ENCODE measurements at regions not wholly inside any gene's neighbourhood (a gene's known extent, or its start where the extent isn't known, plus 50 kb on each side); places are given as distances from the start of the nearest gene placed in this dataset.

DNA sequence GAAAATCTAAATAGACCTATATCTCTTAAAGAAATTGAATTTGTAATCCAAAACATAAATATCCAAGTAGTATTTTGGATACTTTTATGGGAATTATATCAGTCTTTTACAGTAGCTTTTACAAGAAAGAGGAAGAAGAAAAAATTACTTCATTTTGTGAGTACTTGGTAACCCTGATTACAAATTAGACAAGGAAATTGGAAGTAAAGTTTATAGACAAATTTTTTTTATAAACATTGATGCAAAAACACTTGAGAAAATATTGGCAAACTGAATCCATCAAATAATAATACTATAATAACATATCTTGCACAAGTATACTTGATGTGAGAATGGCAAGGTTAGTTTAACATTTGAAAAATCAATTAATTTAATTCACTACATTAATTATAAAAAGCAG is 954.1 kb upstream of the MIR17HG start (continued):
- TF ChIP-seq YY1 (IDR thresholded peaks at IDR 0.05; ENCODE audit: extremely low read depth, insufficient replicate concordance, low read depth, low read length): no peak
- TF ChIP-seq EZH2 (IDR thresholded peaks at IDR 0.05): no peak
- TF ChIP-seq, protein P1, sequence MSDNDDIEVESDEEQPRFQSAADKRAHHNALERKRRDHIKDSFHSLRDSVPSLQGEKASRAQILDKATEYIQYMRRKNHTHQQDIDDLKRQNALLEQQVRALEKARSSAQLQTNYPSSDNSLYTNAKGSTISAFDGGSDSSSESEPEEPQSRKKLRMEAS (IDR thresholded peaks at IDR 0.05): no peak

DNA sequence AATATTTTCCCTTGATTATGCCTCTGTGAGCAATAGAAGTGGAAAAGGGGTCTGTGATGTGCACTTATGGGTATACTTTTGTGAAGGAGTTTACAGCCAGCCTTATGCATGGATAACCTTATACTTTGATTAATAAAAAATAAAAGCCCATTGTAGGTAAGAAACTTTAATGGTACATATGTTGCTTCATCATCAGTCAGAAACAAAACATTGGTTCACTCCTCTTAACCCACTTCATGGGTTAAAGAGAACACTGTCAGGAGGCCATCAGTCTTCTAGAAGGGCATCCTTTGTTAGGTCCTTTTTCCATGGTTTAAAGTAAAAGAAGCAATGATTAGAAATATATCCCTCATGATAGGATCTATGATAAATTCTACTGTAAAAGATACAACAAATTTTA is 952.1 kb upstream of the MIR17HG start:
- no peak for DNase-seq (ENCODE audit: low read depth, low spot score)
- no peak for TF ChIP-seq TCF7L2 (IDR thresholded peaks at IDR 0.05; ENCODE audit: borderline replicate concordance, extremely low read depth, insufficient read depth, insufficient read length)
- no peak for TF ChIP-seq FOSL1 (IDR thresholded peaks at IDR 0.05; ENCODE audit: low read depth)
- TF ChIP-seq SP1 (IDR thresholded peaks at IDR 0.05; ENCODE audit: low read depth): no peak
- Histone ChIP-seq H2AFZ (ENCODE audit: low read depth, low read length, poor library complexity, severe bottlenecking) (no peak overlapping the region), H3K4me1 (ENCODE audit: control insufficient read depth in 1 of 2, insufficient read depth in 2 of 2, low read length in 2 of 2) (no peaks in the 10 kb centered on the region), H3K9me3 (ENCODE audit: control insufficient read depth in 1 of 2, insufficient read depth in 1 of 2, low read depth in 1 of 2, low read length in 2 of 2) (no peaks in the 10 kb centered on the region), H4K20me1 (ENCODE audit: insufficient read depth) (no peaks in the 10 kb centered on the region; the same call in 1 of the 2 replicates), H3K9me2 (ENCODE audit: insufficient read depth) (no peaks in the 10 kb centered on the region), H3K4me2 (ENCODE audit: low read length) (no peak overlapping the region), H3K79me2 (ENCODE audit: insufficient read depth, low read length) (no peaks in the 10 kb centered on the region), H3K36me3 (ENCODE audit: control insufficient read depth in 1 of 2, insufficient read depth in 2 of 2, low read length in 2 of 2) (no peaks in the 10 kb centered on the region), H3K27ac (ENCODE audit: low read depth, low read length) (no peak overlapping the region), H3K9ac (ENCODE audit: low read length) (no peak overlapping the region), H3K4me3 (replicated peaks in 1 of 2; ENCODE audit: low read depth in 1 of 2, low read length in 2 of 2) (no peak overlapping the region), H3K27me3 (ENCODE audit: insufficient read depth, low read length) (no peaks in the 10 kb centered on the region)
- ATAC-seq: no peak
- ChIA-PET POLR2A (no interaction called here), CTCF (no interaction called here), RAD21 (ENCODE audit: low non-redundant PET in 1 of 2, low total read pairs in 2 of 2, uncharacterized antibody in 2 of 2, unreplicated experiment in 2 of 2) (no interaction called here)
- BruUV-seq (replicated peaks): no TSS peak
- intact Hi-C loops (cut with micrococcal nuclease): no loop called here

DNA sequence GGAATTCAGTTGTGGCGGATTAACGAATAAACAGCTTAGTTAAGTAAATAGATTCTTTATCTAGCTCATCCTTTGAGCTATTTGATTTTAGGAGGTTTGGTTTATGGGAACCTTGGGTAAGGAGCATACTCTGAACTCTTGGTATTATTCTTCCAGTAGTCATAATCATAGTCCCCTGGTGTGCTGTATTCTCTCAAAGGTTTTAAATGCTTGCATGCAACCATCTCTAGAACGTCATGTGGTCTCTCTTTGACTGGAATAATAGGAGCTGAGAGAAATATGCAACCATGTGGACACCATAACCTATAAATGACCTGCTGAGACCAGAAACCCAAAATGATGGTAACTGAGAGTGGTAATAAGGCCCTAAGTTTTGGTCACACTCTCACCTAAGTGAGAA is 951.6 kb upstream of the MIR17HG start:
- Histone ChIP-seq H3K4me1 (ENCODE audit: control insufficient read depth in 1 of 2, insufficient read depth in 2 of 2, low read length in 2 of 2) (no peaks in the 10 kb centered on the region), H3K36me3 (ENCODE audit: control insufficient read depth in 1 of 2, insufficient read depth in 2 of 2, low read length in 2 of 2) (no peaks in the 10 kb centered on the region), H3K9ac (ENCODE audit: low read length) (no peak overlapping the region), H3K79me2 (ENCODE audit: insufficient read depth, low read length) (no peaks in the 10 kb centered on the region), H2AFZ (ENCODE audit: low read depth, low read length, poor library complexity, severe bottlenecking) (no peak overlapping the region), H3K4me2 (ENCODE audit: low read length) (no peak overlapping the region), H3K9me2 (ENCODE audit: insufficient read depth) (no peaks in the 10 kb centered on the region), H3K27me3 (ENCODE audit: insufficient read depth, low read length) (no peaks in the 10 kb centered on the region), H4K20me1 (ENCODE audit: insufficient read depth) (no peaks in the 10 kb centered on the region; the same call in 1 of the 2 replicates), H3K27ac (ENCODE audit: low read depth, low read length) (no peak overlapping the region), H3K9me3 (ENCODE audit: control insufficient read depth in 1 of 2, insufficient read depth in 1 of 2, low read depth in 1 of 2, low read length in 2 of 2) (no peaks in the 10 kb centered on the region; a peak in 1 of 4 replicates), H3K4me3 (replicated peaks in 1 of 2; ENCODE audit: low read depth in 1 of 2, low read length in 2 of 2) (no peak overlapping the region)
- intact Hi-C loops (cut with micrococcal nuclease): no loop called here
- DNase-seq (ENCODE audit: low read depth, low spot score) (no peak), ATAC-seq (no peak)
- ChIA-PET POLR2A (no interaction called here), CTCF (no interaction called here), RAD21 (ENCODE audit: low non-redundant PET in 1 of 2, low total read pairs in 2 of 2, uncharacterized antibody in 2 of 2, unreplicated experiment in 2 of 2) (no interaction called here)
- BruUV-seq (replicated peaks): no TSS peak
- TF ChIP-seq EGR1 (IDR thresholded peaks at IDR 0.05; ENCODE audit: low read depth) (no peak), YY1 (IDR thresholded peaks at IDR 0.05; ENCODE audit: extremely low read depth, insufficient replicate concordance, low read depth, low read length) (no peak), SRF (IDR thresholded peaks at IDR 0.05; ENCODE audit: low read depth) (no peak), EZH2 (IDR thresholded peaks at IDR 0.05) (no peak), POLR2A (IDR thresholded peaks at IDR 0.05; ENCODE audit: borderline replicate concordance, extremely low read depth, insufficient read depth, insufficient read length) (no peak), FOSL1 (IDR thresholded peaks at IDR 0.05; ENCODE audit: low read depth) (no peak), ZFX (IDR thresholded peaks at IDR 0.05) (no peak), SIN3A (IDR thresholded peaks at IDR 0.05; ENCODE audit: low read depth) (no peak), EZH2phosphoT487 (IDR thresholded peaks at IDR 0.05; ENCODE audit: borderline replicate concordance) (no peak), CEBPB (IDR thresholded peaks at IDR 0.05; ENCODE audit: low read depth) (no peak), ELF1 (IDR thresholded peaks at IDR 0.05; ENCODE audit: borderline replicate concordance, low read depth) (no peak), ZNF274 (IDR thresholded peaks at IDR 0.05; ENCODE audit: low read depth, low read length) (no peak), CBX3 (IDR thresholded peaks at IDR 0.05; ENCODE audit: low read depth) (no peak)
- TF ChIP-seq, protein P2, sequence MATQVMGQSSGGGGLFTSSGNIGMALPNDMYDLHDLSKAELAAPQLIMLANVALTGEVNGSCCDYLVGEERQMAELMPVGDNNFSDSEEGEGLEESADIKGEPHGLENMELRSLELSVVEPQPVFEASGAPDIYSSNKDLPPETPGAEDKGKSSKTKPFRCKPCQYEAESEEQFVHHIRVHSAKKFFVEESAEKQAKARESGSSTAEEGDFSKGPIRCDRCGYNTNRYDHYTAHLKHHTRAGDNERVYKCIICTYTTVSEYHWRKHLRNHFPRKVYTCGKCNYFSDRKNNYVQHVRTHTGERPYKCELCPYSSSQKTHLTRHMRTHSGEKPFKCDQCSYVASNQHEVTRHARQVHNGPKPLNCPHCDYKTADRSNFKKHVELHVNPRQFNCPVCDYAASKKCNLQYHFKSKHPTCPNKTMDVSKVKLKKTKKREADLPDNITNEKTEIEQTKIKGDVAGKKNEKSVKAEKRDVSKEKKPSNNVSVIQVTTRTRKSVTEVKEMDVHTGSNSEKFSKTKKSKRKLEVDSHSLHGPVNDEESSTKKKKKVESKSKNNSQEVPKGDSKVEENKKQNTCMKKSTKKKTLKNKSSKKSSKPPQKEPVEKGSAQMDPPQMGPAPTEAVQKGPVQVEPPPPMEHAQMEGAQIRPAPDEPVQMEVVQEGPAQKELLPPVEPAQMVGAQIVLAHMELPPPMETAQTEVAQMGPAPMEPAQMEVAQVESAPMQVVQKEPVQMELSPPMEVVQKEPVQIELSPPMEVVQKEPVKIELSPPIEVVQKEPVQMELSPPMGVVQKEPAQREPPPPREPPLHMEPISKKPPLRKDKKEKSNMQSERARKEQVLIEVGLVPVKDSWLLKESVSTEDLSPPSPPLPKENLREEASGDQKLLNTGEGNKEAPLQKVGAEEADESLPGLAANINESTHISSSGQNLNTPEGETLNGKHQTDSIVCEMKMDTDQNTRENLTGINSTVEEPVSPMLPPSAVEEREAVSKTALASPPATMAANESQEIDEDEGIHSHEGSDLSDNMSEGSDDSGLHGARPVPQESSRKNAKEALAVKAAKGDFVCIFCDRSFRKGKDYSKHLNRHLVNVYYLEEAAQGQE (IDR thresholded peaks at IDR 0.05; ENCODE audit: low read depth): no peak
- TF ChIP-seq, protein P3, sequence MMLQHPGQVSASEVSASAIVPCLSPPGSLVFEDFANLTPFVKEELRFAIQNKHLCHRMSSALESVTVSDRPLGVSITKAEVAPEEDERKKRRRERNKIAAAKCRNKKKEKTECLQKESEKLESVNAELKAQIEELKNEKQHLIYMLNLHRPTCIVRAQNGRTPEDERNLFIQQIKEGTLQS (IDR thresholded peaks at IDR 0.05): no peak

Measured in HCT116 (cell line).